ENCODE measurements at regions not wholly inside any gene's neighbourhood (a gene's known extent, or its start where the extent isn't known, plus 50 kb on each side); places are given as distances from the start of the nearest gene placed in this dataset.

GRCh38 chr10:113259576-113260226 is 293.2 kb upstream of the HABP2 start:
- H3K27ac ChIP-seq, result no peak overlapping the region
- H3K9me3 ChIP-seq, result no peaks in the 10 kb centered on the region
- H3K36me3 ChIP-seq, result no peaks in the 10 kb centered on the region
- no peaks in the 10 kb centered on the region for H3K27me3 ChIP-seq
- H3K4me1 ChIP-seq, result no peaks in the 10 kb centered on the region
- intact Hi-C loops (cut with DNase I), result no loop called here
- H3K4me3 ChIP-seq, result no peak overlapping the region
- no peak for TF ChIP-seq CTCF (IDR thresholded peaks at IDR 0.05)
- no peak overlapping the region for H3K9ac ChIP-seq (ENCODE audit: low read depth in 2 of 2, low read length in 2 of 2)
- no peak for DNase-seq

- Histone ChIP-seq H3K27me3 (no peaks in the 10 kb centered on the region), H3K9ac (ENCODE audit: low read depth in 2 of 2, low read length in 2 of 2) (no peak overlapping the region), H3K4me1 (no peaks in the 10 kb centered on the region), H3K4me3 (no peak overlapping the region), H3K9me3 (no peaks in the 10 kb centered on the region), H3K27ac (no peak overlapping the region), H3K36me3 (no peaks in the 10 kb centered on the region)
- TF ChIP-seq CTCF (IDR thresholded peaks at IDR 0.05), result no peak
- no peak for DNase-seq
- intact Hi-C loops (cut with DNase I), result no loop called here
Observed at GRCh38 chr10:113261161-113261560, 291.7 kb upstream of the HABP2 start.

- Histone ChIP-seq H3K9me3 (no peaks in the 10 kb centered on the region), H3K9ac (ENCODE audit: low read depth in 2 of 2, low read length in 2 of 2) (no peak overlapping the region), H3K27me3 (no peaks in the 10 kb centered on the region), H3K36me3 (no peaks in the 10 kb centered on the region), H3K4me1 (no peaks in the 10 kb centered on the region), H3K27ac (no peak overlapping the region), H3K4me3 (no peak overlapping the region)
- intact Hi-C loops (cut with DNase I), result no loop called here
- no peak for TF ChIP-seq CTCF (IDR thresholded peaks at IDR 0.05)
- DNase-seq, result no peak
Observed at GRCh38 chr10:113261611-113262091, 291.2 kb upstream of the HABP2 start.

GRCh38 chr10:113263056-113263455 is 289.8 kb upstream of the HABP2 start:
- H3K36me3 ChIP-seq, result no peaks in the 10 kb centered on the region
- no peak for DNase-seq
- intact Hi-C loops (cut with DNase I), result no loop called here
- no peaks in the 10 kb centered on the region for H3K9me3 ChIP-seq
- no peaks in the 10 kb centered on the region for H3K4me1 ChIP-seq
- TF ChIP-seq CTCF (IDR thresholded peaks at IDR 0.05), result no peak
- no peak overlapping the region for H3K27ac ChIP-seq
- no peak overlapping the region for H3K4me3 ChIP-seq
- H3K27me3 ChIP-seq, result no peaks in the 10 kb centered on the region
- no peak overlapping the region for H3K9ac ChIP-seq (ENCODE audit: low read depth in 2 of 2, low read length in 2 of 2)

- Histone ChIP-seq H3K9me3 (no peaks in the 10 kb centered on the region), H3K4me3 (no peak overlapping the region), H3K27ac (no peak overlapping the region), H3K36me3 (no peaks in the 10 kb centered on the region), H3K4me1 (no peaks in the 10 kb centered on the region), H3K27me3 (no peaks in the 10 kb centered on the region), H3K9ac (ENCODE audit: low read depth in 2 of 2, low read length in 2 of 2) (no peak overlapping the region)
- no peak for DNase-seq
- TF ChIP-seq CTCF (IDR thresholded peaks at IDR 0.05), result no peak
- intact Hi-C loops (cut with DNase I), result no loop called here
Observed at GRCh38 chr10:113264333-113265131, 288.3 kb upstream of the HABP2 start.
